A673 (cell line): ENCODE measurements at regions not wholly inside any gene's neighbourhood (a gene's known extent, or its start where the extent isn't known, plus 50 kb on each side); places are given as distances from the start of the nearest gene placed in this dataset.

Experiments
- CTCF ChIP-seq: fragments of 300-800, 200-600 bp; sonication (generic); conservative IDR thresholded peaks from 2 replicates; pipeline ENCODE4 v1.5.1; 2017; ENCODE audit warnings: low read depth, mild to moderate bottlenecking, antibody characterized with exemption, low read length, moderate library complexity, mixed read lengths
- EZH2 ChIP-seq: fragments of 200-600 bp; sonication (generic); IDR thresholded peaks from 2 replicates; pipeline ENCODE4 v1.6.1; 2017; ENCODE audit warnings: borderline replicate concordance, low read depth, mild to moderate bottlenecking, mixed read lengths, antibody characterized with exemption, low read length; ENCODE audit not compliant: poor library complexity, severe bottlenecking

- TF ChIP-seq CTCF = no peak
- TF ChIP-seq EZH2 = no peak
Observed at GRCh38 chr4:155114790-155115189, 93.6 kb upstream of the NPY2R start.
